WTC11 (cell line): ENCODE measurements at regions not wholly inside any gene's neighbourhood (a gene's known extent, or its start where the extent isn't known, plus 50 kb on each side); places are given as distances from the start of the nearest gene placed in this dataset.

Experiments
- ARID4B ChIP-seq: sonication (generic); formaldehyde crosslinking; IDR thresholded peaks from 2 replicates; pipeline ENCODE4 v1.8.0; 2023; ENCODE audit warnings: missing genetic modification reagents, mild to moderate bottlenecking, borderline replicate concordance
- CTCF ChIP-seq: fragments of 200-600 bp; IDR thresholded peaks from 2 replicates; pipeline ENCODE4 v1.8.0; 2022; ENCODE audit warnings: antibody characterized with exemption
- PREB ChIP-seq: sonication (generic); formaldehyde crosslinking; IDR thresholded peaks from 2 replicates; pipeline ENCODE4 v1.8.1; 2022; ENCODE audit warnings: mild to moderate bottlenecking, missing genetic modification reagents, moderate library complexity, borderline replicate concordance
- TCF7 ChIP-seq: sonication (generic); formaldehyde crosslinking; IDR thresholded peaks from 2 replicates; pipeline ENCODE4 v1.8.0; 2022; ENCODE audit warnings: mild to moderate bottlenecking, low read depth, missing genetic modification reagents, moderate library complexity

GRCh38 chr16:51722467-51722866 is 571.4 kb upstream of the SALL1 start:
- TF ChIP-seq PREB (no peak), ARID4B (CRISPR knock-in tag) (no peak), TCF7 (CRISPR knock-in tag) (no peak), CTCF (no peak)
